ENCODE measurements at regions not wholly inside any gene's neighbourhood (a gene's known extent, or its start where the extent isn't known, plus 50 kb on each side); places are given as distances from the start of the nearest gene placed in this dataset.

DNA sequence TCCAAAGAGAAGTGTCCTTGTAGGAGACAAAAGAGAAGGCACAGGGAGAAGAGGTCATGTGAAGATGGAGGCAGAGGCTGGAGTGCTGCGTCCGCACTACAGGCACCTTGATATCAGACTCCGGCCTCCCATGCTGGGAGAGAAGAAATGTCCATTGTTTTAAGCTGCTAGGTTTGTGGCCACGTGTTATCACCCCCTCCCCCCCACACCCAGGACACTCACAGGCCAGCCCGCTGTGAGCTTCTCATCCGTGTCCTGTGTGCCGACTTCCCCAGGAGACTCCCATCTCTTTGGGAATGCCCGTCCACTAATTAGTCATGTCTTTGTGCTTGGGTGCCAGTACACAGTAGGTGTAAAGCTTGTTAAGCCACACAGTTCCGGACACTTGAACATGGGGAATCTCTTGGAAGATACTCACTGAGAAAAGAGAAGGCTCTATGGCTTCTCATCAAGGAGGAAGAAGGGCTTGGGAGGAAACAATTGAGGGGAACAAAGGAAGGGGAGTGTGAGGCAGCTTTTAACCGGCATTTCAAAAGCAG, 1234.7 kb downstream of the TBC1D22A start:
- TF ChIP-seq, protein P1, sequence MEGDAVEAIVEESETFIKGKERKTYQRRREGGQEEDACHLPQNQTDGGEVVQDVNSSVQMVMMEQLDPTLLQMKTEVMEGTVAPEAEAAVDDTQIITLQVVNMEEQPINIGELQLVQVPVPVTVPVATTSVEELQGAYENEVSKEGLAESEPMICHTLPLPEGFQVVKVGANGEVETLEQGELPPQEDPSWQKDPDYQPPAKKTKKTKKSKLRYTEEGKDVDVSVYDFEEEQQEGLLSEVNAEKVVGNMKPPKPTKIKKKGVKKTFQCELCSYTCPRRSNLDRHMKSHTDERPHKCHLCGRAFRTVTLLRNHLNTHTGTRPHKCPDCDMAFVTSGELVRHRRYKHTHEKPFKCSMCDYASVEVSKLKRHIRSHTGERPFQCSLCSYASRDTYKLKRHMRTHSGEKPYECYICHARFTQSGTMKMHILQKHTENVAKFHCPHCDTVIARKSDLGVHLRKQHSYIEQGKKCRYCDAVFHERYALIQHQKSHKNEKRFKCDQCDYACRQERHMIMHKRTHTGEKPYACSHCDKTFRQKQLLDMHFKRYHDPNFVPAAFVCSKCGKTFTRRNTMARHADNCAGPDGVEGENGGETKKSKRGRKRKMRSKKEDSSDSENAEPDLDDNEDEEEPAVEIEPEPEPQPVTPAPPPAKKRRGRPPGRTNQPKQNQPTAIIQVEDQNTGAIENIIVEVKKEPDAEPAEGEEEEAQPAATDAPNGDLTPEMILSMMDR (IDR thresholded peaks at IDR 0.05; ENCODE audit: low read depth, low read length, missing control alignments) = no peak
- H3K4me3 ChIP-seq (ENCODE audit: low read depth, low read length) = no peak overlapping the region
- DNase-seq (ENCODE audit: low read depth) = no peak

DNA sequence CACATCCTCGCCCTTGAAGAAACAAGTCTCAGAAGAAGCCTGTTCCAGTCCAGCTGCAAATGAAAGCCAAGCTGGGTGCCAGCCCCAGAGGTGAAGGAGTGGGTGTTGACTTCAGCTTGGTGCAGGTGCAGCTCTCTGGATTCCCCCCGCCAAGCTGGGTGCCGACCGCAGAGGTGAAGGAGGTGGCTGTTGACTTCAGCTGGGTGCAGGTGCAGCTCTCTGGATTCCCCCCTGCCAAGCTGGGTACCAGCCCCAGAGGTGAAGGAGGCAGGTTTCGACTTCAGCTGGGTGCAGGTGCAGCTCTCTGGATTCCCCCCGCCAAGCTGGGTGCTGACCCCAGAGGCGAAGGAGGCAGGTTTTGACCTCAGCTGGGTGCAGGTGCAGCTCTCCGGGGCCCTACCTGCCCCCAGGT, 1234.0 kb downstream of the TBC1D22A start:
- TF ChIP-seq, protein P1 (IDR thresholded peaks at IDR 0.05; ENCODE audit: low read depth, low read length, missing control alignments) = no peak
- no peak overlapping the region for H3K4me3 ChIP-seq (ENCODE audit: low read depth, low read length)
- DNase-seq (ENCODE audit: low read depth) = peak; percentile 48

DNA sequence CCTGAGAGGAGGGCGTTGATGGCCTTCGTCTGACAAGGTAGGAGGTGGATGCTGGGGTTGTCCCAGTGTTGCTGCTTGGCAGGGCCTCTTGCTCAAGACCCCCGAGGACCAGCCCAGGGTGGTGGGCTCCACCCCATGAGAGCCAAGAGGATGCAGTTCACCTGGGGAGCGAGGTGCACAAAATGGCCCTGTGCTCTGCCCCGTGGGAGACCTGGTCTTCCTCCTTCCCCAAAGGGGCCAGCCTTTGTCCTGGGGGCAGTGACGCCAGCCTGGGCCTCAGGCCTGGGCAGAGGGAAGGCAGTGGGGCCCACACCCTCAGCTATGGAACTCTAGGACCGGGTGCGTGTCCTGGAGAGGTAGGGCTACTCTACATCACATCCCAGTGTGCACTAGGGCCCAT, 1233.3 kb downstream of the TBC1D22A start:
- no peak for DNase-seq (ENCODE audit: low read depth)
- TF ChIP-seq, protein P1 (IDR thresholded peaks at IDR 0.05; ENCODE audit: low read depth, low read length, missing control alignments) = no peak
- no peak overlapping the region for H3K4me3 ChIP-seq (ENCODE audit: low read depth, low read length)

DNA sequence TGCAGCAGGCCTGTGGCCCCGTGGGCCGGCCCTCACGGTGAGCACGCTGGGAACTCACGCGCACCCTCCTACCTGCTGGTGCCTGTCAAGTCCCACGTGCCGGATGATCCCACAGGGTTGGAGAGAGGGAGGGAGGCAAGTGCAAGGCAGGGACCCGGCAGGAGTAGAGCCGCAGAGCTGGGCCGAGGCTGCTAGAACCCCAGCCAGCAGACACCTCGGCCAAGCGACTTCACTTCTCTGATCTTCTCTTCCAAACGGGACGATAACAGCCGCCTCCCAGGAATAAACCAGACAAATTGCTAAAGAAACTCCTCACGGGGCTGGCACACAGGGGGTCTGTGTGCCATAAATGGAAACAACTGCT, 1232.8 kb downstream of the TBC1D22A start:
- H3K4me3 ChIP-seq (ENCODE audit: low read depth, low read length) = no peak overlapping the region
- TF ChIP-seq, protein P1 (IDR thresholded peaks at IDR 0.05; ENCODE audit: low read depth, low read length, missing control alignments) = no peak
- no peak for DNase-seq (ENCODE audit: low read depth)

DNA sequence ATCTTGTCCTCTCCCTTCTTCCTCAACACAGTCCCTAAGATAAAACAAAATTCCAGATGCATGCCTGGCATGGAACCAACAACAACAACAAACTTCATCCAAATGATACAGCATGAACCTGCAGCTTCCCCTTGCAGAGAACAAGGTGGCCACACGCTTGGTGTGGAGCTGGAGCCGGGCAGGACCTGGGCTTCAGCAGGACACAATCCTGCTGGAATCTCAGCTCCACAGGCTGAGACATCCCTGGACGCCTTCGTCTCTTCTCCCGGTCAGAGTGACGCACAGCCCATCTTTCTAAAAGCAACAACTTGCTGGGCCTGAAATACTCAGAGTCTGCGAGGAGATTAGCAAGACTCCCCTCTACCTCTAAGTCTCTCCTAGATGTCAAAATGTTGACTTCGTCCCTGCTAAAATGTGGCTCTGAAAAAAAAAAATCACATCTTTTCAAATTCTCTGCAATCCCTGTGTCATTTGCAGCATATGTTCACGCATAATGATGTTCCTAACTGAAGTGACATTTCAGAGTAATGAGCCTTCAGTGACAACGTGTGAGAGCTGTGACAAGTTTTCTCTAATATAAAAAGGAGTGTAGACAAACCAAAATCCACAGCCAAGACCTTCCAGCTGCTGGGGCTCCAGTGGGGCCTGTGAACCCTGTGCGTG, 1232.3 kb downstream of the TBC1D22A start:
- no peak overlapping the region for H3K4me3 ChIP-seq (ENCODE audit: low read depth, low read length)
- no peak for DNase-seq (ENCODE audit: low read depth)
- TF ChIP-seq, protein P1 (IDR thresholded peaks at IDR 0.05; ENCODE audit: low read depth, low read length, missing control alignments) = no peak

DNA sequence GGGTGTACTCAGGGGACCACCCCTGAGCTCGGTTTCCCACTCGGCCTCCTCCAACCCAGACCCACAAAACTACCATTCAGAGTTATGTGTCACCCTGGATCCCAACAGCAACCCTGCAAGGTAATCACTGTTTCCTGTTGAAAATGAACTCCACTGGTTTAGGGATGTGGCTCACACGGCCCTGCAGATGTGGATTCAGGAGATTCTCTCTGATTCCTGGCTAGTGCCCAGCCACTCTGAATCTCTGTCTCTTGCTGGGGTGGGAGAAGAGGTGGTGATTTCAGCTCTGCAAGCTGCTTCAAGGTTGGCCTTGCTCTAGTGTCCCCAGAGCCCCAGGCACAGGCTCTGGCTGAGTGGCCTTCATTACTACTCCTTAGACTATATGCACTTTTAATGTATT, 1231.6 kb downstream of the TBC1D22A start:
- no peak overlapping the region for H3K4me3 ChIP-seq (ENCODE audit: low read depth, low read length)
- TF ChIP-seq, protein P1 (IDR thresholded peaks at IDR 0.05; ENCODE audit: low read depth, low read length, missing control alignments) = no peak
- no peak for DNase-seq (ENCODE audit: low read depth)

DNA sequence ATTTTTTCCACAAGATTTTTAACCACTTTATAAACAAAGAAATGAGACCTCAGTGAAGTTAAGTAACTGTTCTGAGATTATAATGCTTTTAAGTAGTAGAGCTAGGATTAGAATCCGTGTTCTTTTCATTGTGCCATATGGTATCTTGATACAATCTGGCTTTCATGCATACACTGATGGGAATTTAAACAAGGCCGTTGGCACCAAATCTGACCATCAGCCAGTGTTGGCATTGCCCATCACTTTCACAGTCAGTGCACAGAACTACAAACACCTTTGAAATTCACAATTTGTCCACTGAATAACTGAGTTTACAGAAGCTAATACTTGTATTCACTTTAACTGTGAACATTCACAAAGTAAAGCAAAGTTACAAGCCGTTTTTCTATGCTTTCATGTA, 1228.0 kb downstream of the TBC1D22A start:
- no peak for DNase-seq (ENCODE audit: low read depth)
- TF ChIP-seq, protein P1 (IDR thresholded peaks at IDR 0.05; ENCODE audit: low read depth, low read length, missing control alignments) = no peak

More for the DNA sequence above, 1228.0 kb downstream of the TBC1D22A start:
- no peak overlapping the region for H3K4me3 ChIP-seq (ENCODE audit: low read depth, low read length)
